Neural crest cell (in vitro differentiated cells): ENCODE measurements at regions not wholly inside any gene's neighbourhood (a gene's known extent, or its start where the extent isn't known, plus 50 kb on each side); places are given as distances from the start of the nearest gene placed in this dataset.

Experiments
- DNase-seq: peaks from one replicate; pipeline ENCODE4 v3.0.0; 2021; ENCODE audit warnings: low read depth, mixed read lengths, low spot score
- H3K27ac Mint-ChIP-seq: one replicate; pipeline ENCODE4 v1.8.0; 2021; ENCODE audit warnings: mild to moderate bottlenecking, mixed read lengths; ENCODE audit not compliant: unreplicated experiment
- H3K27me3 Mint-ChIP-seq: 2 replicates; pipeline ENCODE4 v1.8.0; 2021; ENCODE audit warnings: low read depth, mild to moderate bottlenecking, mixed read lengths
- H3K36me3 Mint-ChIP-seq: 2 replicates; pipeline ENCODE4 v1.8.0; 2021; ENCODE audit warnings: low read depth, mild to moderate bottlenecking, mixed read lengths
- H3K4me1 Mint-ChIP-seq: 2 replicates; pipeline ENCODE4 v1.8.0; 2021; ENCODE audit warnings: mixed read lengths
- H3K4me3 Mint-ChIP-seq: one replicate; pipeline ENCODE4 v1.8.0; 2021; ENCODE audit warnings: mild to moderate bottlenecking, mixed read lengths
- H3K9me3 Mint-ChIP-seq: 2 replicates; pipeline ENCODE4 v1.8.0; 2021; ENCODE audit warnings: mixed read lengths
- CTCF ChIP-seq: fragments of 200-600 bp; sonication (generic); conservative IDR thresholded peaks from 2 replicates; pipeline ENCODE4 v1.5.0; 2021; ENCODE audit warnings: antibody characterized with exemption, mild to moderate bottlenecking

- H3K4me3 Mint-ChIP-seq = no peak overlapping the region
- H3K27ac Mint-ChIP-seq = no peak overlapping the region
- H3K36me3 Mint-ChIP-seq = no peaks in the 10 kb centered on the region
- H3K4me1 Mint-ChIP-seq = no peaks in the 10 kb centered on the region
- no peak for TF ChIP-seq CTCF
- H3K27me3 Mint-ChIP-seq = no peaks in the 10 kb centered on the region
- H3K9me3 Mint-ChIP-seq = no peaks in the 10 kb centered on the region
- no peak for DNase-seq
Observed at GRCh38 chr1:95865769-95866168, 631.8 kb downstream of the RWDD3 start.

- Mint-ChIP-seq H3K27ac (no peak overlapping the region), H3K4me1 (peaks cover 19% of the 10 kb centered on the region), H3K9me3 (peaks cover 5% of the 10 kb centered on the region), H3K36me3 (no peaks in the 10 kb centered on the region), H3K27me3 (no peaks in the 10 kb centered on the region), H3K4me3 (no peak overlapping the region)
- DNase-seq = no peak
- TF ChIP-seq CTCF = no peak
Observed at GRCh38 chr1:95876276-95876675, 642.3 kb downstream of the RWDD3 start.

- Mint-ChIP-seq H3K4me1 (peaks cover 19% of the 10 kb centered on the region), H3K27ac (no peak overlapping the region), H3K27me3 (no peaks in the 10 kb centered on the region), H3K4me3 (no peak overlapping the region), H3K36me3 (peaks cover 4% of the 10 kb centered on the region), H3K9me3 (peaks cover 5% of the 10 kb centered on the region)
- TF ChIP-seq CTCF = no peak
- DNase-seq = no peak
Observed at GRCh38 chr1:95879498-95880050, 645.6 kb downstream of the RWDD3 start.

GRCh38 chr1:95888941-95889390 is 655.0 kb downstream of the RWDD3 start:
- H3K9me3 Mint-ChIP-seq = no peaks in the 10 kb centered on the region
- TF ChIP-seq CTCF = no peak

GRCh38 chr1:95889400-95889799 is 655.4 kb downstream of the RWDD3 start:
- H3K36me3 Mint-ChIP-seq = peaks cover 2% of the 10 kb centered on the region
- no peaks in the 10 kb centered on the region for H3K9me3 Mint-ChIP-seq
- H3K27me3 Mint-ChIP-seq = no peaks in the 10 kb centered on the region
- TF ChIP-seq CTCF = no peak
- H3K4me1 Mint-ChIP-seq = peaks cover 34% of the 10 kb centered on the region
- no peak for DNase-seq
- peak overlapping the region; percentile 39 for H3K27ac Mint-ChIP-seq
- H3K4me3 Mint-ChIP-seq = peak overlapping the region; percentile 21

More at GRCh38 chr1:95888941-95889390, 655.0 kb downstream of the RWDD3 start:
- Mint-ChIP-seq H3K4me3 (peak overlapping the region; percentile 21), H3K27ac (peak overlapping the region; percentile 39), H3K4me1 (peaks cover 34% of the 10 kb centered on the region), H3K36me3 (peaks cover 2% of the 10 kb centered on the region), H3K27me3 (no peaks in the 10 kb centered on the region)
- no peak for DNase-seq
